ENCODE measurements at regions not wholly inside any gene's neighbourhood (a gene's known extent, or its start where the extent isn't known, plus 50 kb on each side); places are given as distances from the start of the nearest gene placed in this dataset.

DNA sequence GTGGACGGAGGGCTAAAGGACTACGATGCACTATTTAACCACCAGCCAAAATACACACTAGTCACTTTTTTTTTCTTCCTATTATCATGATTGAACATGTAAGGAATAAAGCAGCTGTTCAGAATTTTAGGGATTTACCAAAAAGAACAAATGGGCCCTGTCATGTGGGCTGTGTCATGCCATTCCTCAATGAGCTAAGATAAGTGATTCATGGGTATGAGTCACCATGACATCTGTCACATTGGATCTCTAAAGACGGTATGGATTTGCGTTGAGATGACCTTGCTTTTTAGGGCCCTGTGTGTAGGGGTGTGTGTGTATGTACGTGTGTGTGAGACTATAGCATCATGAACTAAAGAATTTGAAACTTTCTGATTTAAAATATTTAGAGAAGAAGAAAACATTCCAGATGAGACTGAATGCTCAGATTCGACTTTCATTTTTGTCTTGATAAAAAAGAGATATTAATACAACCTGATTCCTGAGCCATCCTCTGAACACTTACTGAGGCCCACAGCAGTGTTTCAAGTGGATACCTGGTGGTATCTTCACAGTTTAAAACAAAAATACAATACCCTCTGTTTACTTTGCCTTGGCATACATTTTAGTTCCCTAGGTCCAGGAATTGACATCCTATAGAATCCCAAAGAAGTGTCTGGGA, 246.1 kb upstream of the DUSP10 start:
- H3K4me2 ChIP-seq (ENCODE audit: low read length) = no peak overlapping the region
- no peak overlapping the region for H2AFZ ChIP-seq (ENCODE audit: low read depth, low read length)
- H3K27me3 ChIP-seq (ENCODE audit: insufficient read depth, low read depth, low read length) = no peaks in the 10 kb centered on the region
- H3K9me2 ChIP-seq (ENCODE audit: insufficient read depth, low read length) = no peaks in the 10 kb centered on the region
- no peaks in the 10 kb centered on the region for H3F3A ChIP-seq (ENCODE audit: insufficient read depth, low read length, poor library complexity, severe bottlenecking)
- no peak overlapping the region for H3K27ac ChIP-seq (ENCODE audit: low read length)
- H3K36me3 ChIP-seq (ENCODE audit: insufficient read depth, low read length) = no peaks in the 10 kb centered on the region
- no peaks in the 10 kb centered on the region for H3K9me3 ChIP-seq (ENCODE audit: low read length)
- no peak overlapping the region for H3K9ac ChIP-seq (ENCODE audit: low read length)
- no peaks in the 10 kb centered on the region for H3K79me2 ChIP-seq (replicated peaks; ENCODE audit: insufficient read depth, low read length)
- no peaks in the 10 kb centered on the region for H4K20me1 ChIP-seq (ENCODE audit: insufficient read depth)
- H3K4me3 ChIP-seq (ENCODE audit: low read length) = no peak overlapping the region
- TF ChIP-seq MXI1 (conservative IDR thresholded peaks at IDR 0.05; ENCODE audit: poor library complexity, severe bottlenecking) (no peak), EZH2 (IDR thresholded peaks at IDR 0.05; ENCODE audit: borderline replicate concordance, insufficient read depth, low read length, poor library complexity, severe bottlenecking) (no peak), EP300 (conservative IDR thresholded peaks at IDR 0.05; ENCODE audit: poor library complexity, severe bottlenecking) (no peak), SMC3 (conservative IDR thresholded peaks at IDR 0.05; ENCODE audit: poor library complexity) (no peak), RAD21 (conservative IDR thresholded peaks at IDR 0.05) (no peak), POLR2AphosphoS5 (IDR thresholded peaks at IDR 0.05) (no peak), TAF1 (IDR thresholded peaks at IDR 0.05; ENCODE audit: low read depth) (no peak)
- TF ChIP-seq, protein P1, sequence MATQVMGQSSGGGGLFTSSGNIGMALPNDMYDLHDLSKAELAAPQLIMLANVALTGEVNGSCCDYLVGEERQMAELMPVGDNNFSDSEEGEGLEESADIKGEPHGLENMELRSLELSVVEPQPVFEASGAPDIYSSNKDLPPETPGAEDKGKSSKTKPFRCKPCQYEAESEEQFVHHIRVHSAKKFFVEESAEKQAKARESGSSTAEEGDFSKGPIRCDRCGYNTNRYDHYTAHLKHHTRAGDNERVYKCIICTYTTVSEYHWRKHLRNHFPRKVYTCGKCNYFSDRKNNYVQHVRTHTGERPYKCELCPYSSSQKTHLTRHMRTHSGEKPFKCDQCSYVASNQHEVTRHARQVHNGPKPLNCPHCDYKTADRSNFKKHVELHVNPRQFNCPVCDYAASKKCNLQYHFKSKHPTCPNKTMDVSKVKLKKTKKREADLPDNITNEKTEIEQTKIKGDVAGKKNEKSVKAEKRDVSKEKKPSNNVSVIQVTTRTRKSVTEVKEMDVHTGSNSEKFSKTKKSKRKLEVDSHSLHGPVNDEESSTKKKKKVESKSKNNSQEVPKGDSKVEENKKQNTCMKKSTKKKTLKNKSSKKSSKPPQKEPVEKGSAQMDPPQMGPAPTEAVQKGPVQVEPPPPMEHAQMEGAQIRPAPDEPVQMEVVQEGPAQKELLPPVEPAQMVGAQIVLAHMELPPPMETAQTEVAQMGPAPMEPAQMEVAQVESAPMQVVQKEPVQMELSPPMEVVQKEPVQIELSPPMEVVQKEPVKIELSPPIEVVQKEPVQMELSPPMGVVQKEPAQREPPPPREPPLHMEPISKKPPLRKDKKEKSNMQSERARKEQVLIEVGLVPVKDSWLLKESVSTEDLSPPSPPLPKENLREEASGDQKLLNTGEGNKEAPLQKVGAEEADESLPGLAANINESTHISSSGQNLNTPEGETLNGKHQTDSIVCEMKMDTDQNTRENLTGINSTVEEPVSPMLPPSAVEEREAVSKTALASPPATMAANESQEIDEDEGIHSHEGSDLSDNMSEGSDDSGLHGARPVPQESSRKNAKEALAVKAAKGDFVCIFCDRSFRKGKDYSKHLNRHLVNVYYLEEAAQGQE (IDR thresholded peaks at IDR 0.05; ENCODE audit: borderline replicate concordance) = no peak
- TF ChIP-seq, protein P2, sequence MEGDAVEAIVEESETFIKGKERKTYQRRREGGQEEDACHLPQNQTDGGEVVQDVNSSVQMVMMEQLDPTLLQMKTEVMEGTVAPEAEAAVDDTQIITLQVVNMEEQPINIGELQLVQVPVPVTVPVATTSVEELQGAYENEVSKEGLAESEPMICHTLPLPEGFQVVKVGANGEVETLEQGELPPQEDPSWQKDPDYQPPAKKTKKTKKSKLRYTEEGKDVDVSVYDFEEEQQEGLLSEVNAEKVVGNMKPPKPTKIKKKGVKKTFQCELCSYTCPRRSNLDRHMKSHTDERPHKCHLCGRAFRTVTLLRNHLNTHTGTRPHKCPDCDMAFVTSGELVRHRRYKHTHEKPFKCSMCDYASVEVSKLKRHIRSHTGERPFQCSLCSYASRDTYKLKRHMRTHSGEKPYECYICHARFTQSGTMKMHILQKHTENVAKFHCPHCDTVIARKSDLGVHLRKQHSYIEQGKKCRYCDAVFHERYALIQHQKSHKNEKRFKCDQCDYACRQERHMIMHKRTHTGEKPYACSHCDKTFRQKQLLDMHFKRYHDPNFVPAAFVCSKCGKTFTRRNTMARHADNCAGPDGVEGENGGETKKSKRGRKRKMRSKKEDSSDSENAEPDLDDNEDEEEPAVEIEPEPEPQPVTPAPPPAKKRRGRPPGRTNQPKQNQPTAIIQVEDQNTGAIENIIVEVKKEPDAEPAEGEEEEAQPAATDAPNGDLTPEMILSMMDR (IDR thresholded peaks at IDR 0.05; ENCODE audit: poor library complexity, severe bottlenecking) = no peak

DNA sequence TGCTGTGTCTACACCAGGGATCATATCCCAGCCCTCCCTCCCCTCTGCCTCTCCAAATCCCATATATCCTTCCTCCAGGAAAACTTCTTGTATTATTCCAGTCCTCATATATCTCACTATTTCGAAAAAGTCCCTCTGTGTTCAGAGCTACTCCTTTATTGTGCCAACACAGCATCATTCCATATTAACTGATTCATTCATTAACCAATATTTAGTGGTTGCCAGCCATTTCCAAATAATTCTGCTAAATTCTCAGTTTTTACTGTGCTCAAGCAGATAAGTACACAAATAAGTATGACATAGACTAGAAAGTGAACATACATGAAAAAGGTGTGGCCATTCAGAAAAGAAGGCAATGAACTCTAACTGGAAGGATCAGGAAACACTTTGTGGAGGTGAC, 241.6 kb upstream of the DUSP10 start:
- Histone ChIP-seq H3K36me3 (ENCODE audit: insufficient read depth, low read length) (no peaks in the 10 kb centered on the region), H3K4me3 (ENCODE audit: low read length) (no peak overlapping the region), H3K4me2 (ENCODE audit: low read length) (no peak overlapping the region), H3K79me2 (replicated peaks; ENCODE audit: insufficient read depth, low read length) (no peaks in the 10 kb centered on the region), H3K27ac (ENCODE audit: low read length) (no peak overlapping the region), H4K20me1 (ENCODE audit: insufficient read depth) (no peaks in the 10 kb centered on the region), H3K27me3 (ENCODE audit: insufficient read depth, low read depth, low read length) (no peaks in the 10 kb centered on the region), H2AFZ (ENCODE audit: low read depth, low read length) (no peak overlapping the region), H3K9me2 (ENCODE audit: insufficient read depth, low read length) (no peaks in the 10 kb centered on the region), H3K9ac (ENCODE audit: low read length) (no peak overlapping the region), H3K9me3 (ENCODE audit: low read length) (no peaks in the 10 kb centered on the region), H3F3A (ENCODE audit: insufficient read depth, low read length, poor library complexity, severe bottlenecking) (no peaks in the 10 kb centered on the region)
- TF ChIP-seq RAD21 (conservative IDR thresholded peaks at IDR 0.05) = no peak

Data from neural cell (in vitro differentiated cells).